GM12891 (cell line): ENCODE measurements at regions not wholly inside any gene's neighbourhood (a gene's known extent, or its start where the extent isn't known, plus 50 kb on each side); places are given as distances from the start of the nearest gene placed in this dataset.

ENCODE experiments used
- PAX5 ChIP-seq: IDR thresholded peaks from 2 replicates; pipeline ENCODE4 v1.6.1; 2011; ENCODE audit warnings: low read length, moderate library complexity, mild to moderate bottlenecking; ENCODE audit not compliant: insufficient read depth, severe bottlenecking
- POLR2A ChIP-seq: IDR thresholded peaks from 2 replicates; pipeline ENCODE4 v1.6.1; 2011; ENCODE audit warnings: low read depth, low read length, control low read depth
- POLR2AphosphoS5 ChIP-seq: IDR thresholded peaks from 2 replicates; pipeline ENCODE4 v1.6.1; 2011; ENCODE audit warnings: low read depth, low read length, control low read depth
- POU2F2 ChIP-seq: IDR thresholded peaks from 2 replicates; pipeline ENCODE4 v1.6.1; 2011; ENCODE audit warnings: low read depth, mild to moderate bottlenecking, control low read depth, low read length, moderate library complexity
- SPI1 ChIP-seq: IDR thresholded peaks from 2 replicates; pipeline ENCODE4 v1.6.1; 2011; ENCODE audit warnings: low read depth, low read length, control low read depth
- TAF1 ChIP-seq: IDR thresholded peaks from 2 replicates; pipeline ENCODE4 v1.6.1; 2011; ENCODE audit warnings: low read depth, low read length, control low read depth

DNA sequence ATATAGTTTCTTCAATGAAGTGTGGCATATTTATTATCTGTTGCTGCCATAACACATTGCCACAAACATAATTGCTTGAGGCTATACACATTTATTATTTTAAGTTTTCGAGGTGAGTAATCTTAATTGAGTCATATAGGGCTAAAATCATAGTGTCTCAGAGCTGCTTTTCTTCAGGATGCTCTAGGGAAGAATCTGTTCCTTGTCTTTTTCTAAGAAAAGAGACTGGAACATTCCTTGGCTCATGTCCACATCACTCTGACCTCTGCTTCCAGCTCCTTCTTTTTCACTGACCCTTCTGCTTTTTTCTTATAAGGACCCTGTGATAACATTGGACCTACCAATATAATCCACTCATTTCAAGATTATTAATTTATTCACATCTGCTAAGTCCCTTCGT, 632.4 kb upstream of the TYRP1 start:
- TF ChIP-seq POLR2A (no peak), POLR2AphosphoS5 (no peak), TAF1 (no peak), POU2F2 (no peak), SPI1 (no peak), PAX5 (no peak)
